ENCODE measurements at regions not wholly inside any gene's neighbourhood (a gene's known extent, or its start where the extent isn't known, plus 50 kb on each side); places are given as distances from the start of the nearest gene placed in this dataset.

GRCh38 chr2:217714287-217714751 lies 288.5 kb downstream of the TNS1 start:
- Histone ChIP-seq H3K36me3 (no peaks in the 10 kb centered on the region), H3K4me1 (peaks cover 7 to 56% (median 38%) of the 10 kb centered on the region in 3 donors), H3K27me3 (no peaks in the 10 kb centered on the region), H3K27ac (peak overlapping the region; percentile 15 to 71 (median 63)), H3K9me3 (peaks cover 0 to 6% (median 0%) of the 10 kb centered on the region in 3 donors), H3K4me3 (no peak overlapping the region)
- intact Hi-C loops (cut with DNase I) = loop anchor here (5.0 to 10.0 kb wide), 3 partner anchors 62 to 1017 kb away; partner anchors contain the start of gene IGFBP5
- TF ChIP-seq POLR2A (IDR thresholded peaks at IDR 0.05) = no peak
- TF ChIP-seq CTCF (IDR thresholded peaks at IDR 0.05) = no peak
- DNase-seq = no peak
- 16 to 43% methylated on average over 4 to 8 of the region's 10 CpGs for WGBS, 2 donors

- Histone ChIP-seq H3K4me3 (no peak overlapping the region), H3K9me3 (peaks cover 0 to 6% (median 0%) of the 10 kb centered on the region in 3 donors), H3K27ac (peak overlapping the region; percentile 41 to 71 (median 63)), H3K4me1 (peaks cover 7 to 63% (median 41%) of the 10 kb centered on the region in 3 donors), H3K36me3 (no peaks in the 10 kb centered on the region), H3K27me3 (no peaks in the 10 kb centered on the region)
- 26 to 36% methylated on average over 11 to 16 of the region's 16 CpGs for WGBS, 2 donors
- intact Hi-C loops (cut with DNase I) = loop anchor here (5.0 to 10.0 kb wide), 3 partner anchors 61 to 1016 kb away; partner anchors contain the start of gene IGFBP5
- no peak for DNase-seq
- TF ChIP-seq POLR2A (IDR thresholded peaks at IDR 0.05) (no peak), CTCF (IDR thresholded peaks at IDR 0.05) (peak; percentile 86 to 98 (median 96))
These were observed 289.2 kb downstream of the TNS1 start for GRCh38 chr2:217713395-217714286.

- Histone ChIP-seq H3K36me3 (no peaks in the 10 kb centered on the region), H3K27ac (peak overlapping the region in 2 of 4 donors; percentile 17 to 64), H3K9me3 (peaks cover 0 to 6% (median 0%) of the 10 kb centered on the region in 3 donors), H3K27me3 (no peaks in the 10 kb centered on the region), H3K4me3 (no peak overlapping the region), H3K4me1 (peaks cover 9 to 73% (median 43%) of the 10 kb centered on the region in 3 donors)
- WGBS, 2 donors = 93 to 98% methylated on average over 3 to 5 of the region's 7 CpGs
- DNase-seq = no peak
- TF ChIP-seq POLR2A (IDR thresholded peaks at IDR 0.05) (no peak), CTCF (IDR thresholded peaks at IDR 0.05) (no peak)
- intact Hi-C loops (cut with DNase I) = loop anchor here (5.0 to 10.0 kb wide), 3 partner anchors 60 to 1015 kb away; partner anchors contain the start of gene IGFBP5
These were observed 290.4 kb downstream of the TNS1 start for GRCh38 chr2:217712431-217712830.

GRCh38 chr2:217711188-217711587 lies 291.6 kb downstream of the TNS1 start:
- Histone ChIP-seq H3K36me3 (no peaks in the 10 kb centered on the region), H3K4me1 (peaks cover 21 to 86% (median 55%) of the 10 kb centered on the region in 3 donors), H3K27me3 (no peaks in the 10 kb centered on the region), H3K27ac (peak overlapping the region; percentile 15 to 64 (median 60)), H3K4me3 (no peak overlapping the region), H3K9me3 (peaks cover 0 to 6% (median 0%) of the 10 kb centered on the region in 3 donors)
- intact Hi-C loops (cut with DNase I) = loop anchor here (5.0 to 10.0 kb wide), 3 partner anchors 59 to 1014 kb away; partner anchors contain the start of gene IGFBP5
- no peak for TF ChIP-seq POLR2A (IDR thresholded peaks at IDR 0.05)
- TF ChIP-seq CTCF (IDR thresholded peaks at IDR 0.05) = no peak
- 38 to 41% methylated on average over 1 to 4 of the region's 4 CpGs for WGBS, 2 donors
- no peak for DNase-seq
